ENCODE measurements at regions not wholly inside any gene's neighbourhood (a gene's known extent, or its start where the extent isn't known, plus 50 kb on each side); places are given as distances from the start of the nearest gene placed in this dataset.
"Not testable (repeated sequence)": the region's sequence is repeated elsewhere in the genome, so short reads cannot be mapped to it uniquely, and the experiment has no call there.

DNA sequence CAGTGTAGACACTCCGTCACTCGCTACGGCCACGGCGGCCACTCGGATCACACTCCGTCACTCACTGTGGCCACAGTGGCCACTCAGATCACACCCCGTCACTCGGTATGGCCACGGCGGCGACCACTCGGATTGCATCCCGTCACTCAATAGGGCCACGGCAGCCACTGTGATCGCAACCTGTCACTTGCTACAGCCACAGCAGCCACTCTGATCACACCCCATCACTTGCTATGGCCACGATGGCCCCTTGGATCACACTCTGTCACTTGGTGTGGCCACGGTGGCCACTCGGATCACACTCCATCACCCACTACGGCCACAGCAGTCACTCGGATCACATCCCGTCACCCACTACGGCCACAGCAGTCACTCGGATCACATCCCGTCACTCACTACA, 175.3 kb downstream of the LAT start:
- not testable (repeated sequence) for DNase-seq (ENCODE audit: low spot score)

DNA sequence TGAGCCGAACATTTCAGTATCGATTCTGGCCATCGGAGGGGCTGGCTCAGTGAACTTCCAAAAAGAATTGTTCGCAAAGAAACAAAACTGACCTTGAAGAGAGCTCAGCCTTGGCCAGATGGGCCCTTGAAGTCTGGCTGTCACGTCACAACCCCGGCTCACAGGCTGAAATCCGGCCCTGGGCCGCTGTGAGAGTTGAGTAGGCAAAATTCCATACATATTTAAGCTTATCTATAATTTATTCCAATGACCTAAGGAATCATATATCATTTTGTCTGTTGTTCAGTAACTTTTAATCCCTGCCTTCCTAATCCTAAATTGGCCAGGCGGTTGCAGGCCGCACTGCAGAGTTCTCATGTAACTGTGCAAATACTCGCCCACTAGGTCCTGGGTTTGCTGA, 174.8 kb downstream of the LAT start:
- DNase-seq (ENCODE audit: low spot score), result not testable (repeated sequence)

- DNase-seq (ENCODE audit: low spot score), result no peak
These were observed 173.9 kb downstream of the LAT start for GRCh38 chr16:29158785-29159184.

DNA sequence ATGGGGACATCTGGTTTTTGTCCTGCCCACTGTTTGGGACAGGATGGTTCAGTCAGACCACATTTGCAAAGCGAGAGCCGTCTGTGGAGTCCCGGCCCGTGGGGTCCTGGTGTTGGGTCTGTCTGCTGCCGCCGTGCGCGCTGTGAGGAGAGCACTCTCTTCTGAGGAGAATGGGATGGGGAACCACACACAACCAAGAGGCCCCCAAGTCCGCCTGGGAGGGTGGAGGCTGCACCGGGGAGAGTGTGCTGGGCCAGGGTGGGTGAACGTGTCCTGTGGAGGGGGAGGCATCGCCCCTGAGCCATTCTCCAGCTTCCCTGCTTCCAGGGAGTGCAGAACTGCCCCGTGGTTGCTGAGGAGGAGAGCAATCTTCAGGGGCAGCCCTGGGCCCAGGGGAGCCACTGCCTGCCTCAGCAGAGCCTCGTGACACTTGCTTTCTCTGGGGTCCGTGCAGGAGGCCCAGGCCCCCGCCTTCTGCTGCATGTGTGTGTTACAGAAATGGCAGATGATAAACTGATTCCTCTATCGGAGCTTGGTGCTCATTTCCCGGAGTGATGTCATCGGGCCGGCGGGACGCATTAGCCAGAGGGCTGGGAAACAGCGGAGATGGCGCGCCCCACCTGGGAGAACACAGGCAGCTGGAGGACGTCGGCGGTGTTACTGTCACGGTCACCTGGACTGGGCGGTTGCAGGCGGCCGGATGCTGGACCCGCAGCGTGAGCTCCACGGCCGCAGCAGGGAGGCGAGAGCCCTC, 173.4 kb downstream of the LAT start:
- DNase-seq (ENCODE audit: low spot score), result not testable (repeated sequence)

GRCh38 chr16:29157051-29157923, 172.4 kb downstream of the LAT start:
- DNase-seq (ENCODE audit: low spot score), result peak; percentile 48

DNA sequence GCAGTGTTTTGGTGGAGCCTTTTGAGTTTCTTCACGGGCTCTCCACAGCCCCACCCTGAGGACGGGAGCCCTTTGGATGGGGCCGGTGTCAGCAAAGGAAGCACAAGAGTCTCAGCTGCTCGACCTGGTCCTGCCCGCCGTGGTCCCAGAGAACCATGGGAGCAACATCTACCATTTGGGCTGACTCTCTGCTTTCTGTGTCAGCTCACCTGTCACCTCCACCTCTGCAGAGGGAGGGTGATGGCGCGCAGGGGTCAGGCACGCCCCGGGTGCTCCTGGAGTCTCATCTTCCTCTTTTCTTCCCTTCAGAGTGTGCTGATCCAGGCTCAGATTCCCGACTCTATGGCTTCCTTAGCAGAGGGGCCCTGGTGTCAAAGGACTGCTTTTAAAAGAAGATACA, 171.7 kb downstream of the LAT start:
- no peak for DNase-seq (ENCODE audit: low spot score)

- not testable (repeated sequence) for DNase-seq (ENCODE audit: low spot score)
These were observed 171.0 kb downstream of the LAT start for GRCh38 chr16:29155866-29156200.

- peak; percentile 6 for DNase-seq (ENCODE audit: low spot score)
These were observed 170.4 kb downstream of the LAT start for GRCh38 chr16:29155131-29155865.

GRCh38 chr16:29154676-29155121, 169.8 kb downstream of the LAT start:
- DNase-seq (ENCODE audit: low spot score), result no peak

GRCh38 chr16:29154088-29154487, 169.2 kb downstream of the LAT start:
- no peak for DNase-seq (ENCODE audit: low spot score)

DNA sequence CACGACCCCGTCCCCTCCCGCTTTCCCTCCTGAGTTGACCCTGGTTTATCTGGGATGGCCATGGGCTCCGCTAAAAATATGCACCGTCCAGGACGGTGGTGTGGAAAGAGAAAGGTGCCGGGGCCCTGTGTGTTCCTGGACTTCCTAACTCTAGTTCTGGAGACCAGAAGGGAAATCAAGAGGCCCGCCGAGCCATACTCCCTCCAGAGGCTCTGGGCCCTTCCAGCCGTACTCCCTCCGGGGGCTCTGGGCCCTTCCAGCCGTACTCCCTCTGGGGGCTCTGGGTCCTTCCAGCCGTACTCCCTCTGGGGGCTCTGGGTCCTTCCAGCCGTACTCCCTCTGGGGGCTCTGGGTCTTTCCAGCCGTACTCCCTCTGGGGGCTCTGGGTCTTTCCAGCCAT, 168.5 kb downstream of the LAT start:
- DNase-seq (ENCODE audit: low spot score), result not testable (repeated sequence)

GRCh38 chr16:29152544-29153031, 167.7 kb downstream of the LAT start:
- not testable (repeated sequence) for DNase-seq (ENCODE audit: low spot score)

DNA sequence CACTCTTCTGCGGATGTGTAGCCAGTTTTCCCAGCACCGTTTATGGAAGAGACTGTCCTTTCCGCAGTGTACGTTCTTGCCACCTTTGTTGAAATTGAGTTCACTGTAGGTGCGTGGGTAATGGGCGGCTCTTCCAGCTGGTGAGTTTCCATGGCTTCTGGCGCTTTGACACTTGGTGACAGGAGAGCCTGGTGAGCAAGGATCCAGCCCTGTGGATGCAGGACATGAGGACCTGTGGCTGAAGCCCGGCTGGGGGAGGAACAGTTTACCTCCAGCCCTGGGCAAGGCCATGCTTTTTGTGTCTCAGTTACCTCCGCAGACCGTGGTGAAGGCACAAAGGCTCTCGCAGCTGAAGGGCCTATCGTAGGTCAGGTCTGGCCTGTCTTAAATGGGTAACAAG, 166.5 kb downstream of the LAT start:
- no peak for DNase-seq (ENCODE audit: low spot score)

DNA sequence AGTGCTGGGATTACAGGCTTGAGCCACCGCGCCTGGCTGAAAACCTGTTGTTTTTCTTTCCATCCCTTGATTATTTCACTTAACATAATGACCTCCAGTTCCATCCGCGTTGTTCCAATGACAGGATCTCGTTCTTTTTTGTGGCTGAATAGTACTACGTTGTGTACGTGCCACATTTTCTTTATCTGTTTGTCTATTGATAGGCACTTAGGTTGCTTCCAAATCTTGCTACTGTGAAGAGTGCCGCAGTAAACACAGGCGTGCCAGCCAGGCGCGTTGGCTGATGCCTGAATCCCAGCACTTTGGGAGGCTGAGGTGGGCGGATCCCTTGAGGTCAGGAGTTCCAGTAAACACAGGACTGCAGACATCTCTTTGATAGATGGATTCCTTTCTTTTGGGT, 165.1 kb downstream of the LAT start:
- not testable (repeated sequence) for DNase-seq (ENCODE audit: low spot score)

DNA sequence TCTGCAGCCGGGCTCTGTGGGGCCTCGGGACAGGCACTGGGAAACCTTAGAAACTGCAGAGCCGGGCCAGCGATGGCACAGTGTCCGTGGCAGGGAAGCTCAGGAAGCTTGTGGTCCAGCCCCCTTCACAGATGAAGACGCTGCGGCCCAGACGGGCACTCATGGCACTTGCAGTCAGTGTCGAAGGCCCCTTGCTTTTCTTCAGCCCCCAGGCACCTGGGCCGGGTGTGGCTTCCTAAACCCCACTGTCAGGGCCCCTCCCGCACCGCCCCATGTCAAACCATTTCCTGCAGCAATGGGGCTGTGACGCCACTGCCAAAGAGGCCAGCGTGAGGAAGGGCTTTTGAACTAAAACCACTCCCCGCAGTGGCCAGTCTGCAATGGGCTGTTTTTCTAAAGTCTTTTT, 164.0 kb downstream of the LAT start:
- peak; percentile 70 for DNase-seq (ENCODE audit: low spot score)

GRCh38 chr16:29148131-29148691, 163.4 kb downstream of the LAT start:
- DNase-seq (ENCODE audit: low spot score), result peak; percentile 12

GRCh38 chr16:29147710-29148109, 162.9 kb downstream of the LAT start:
- not testable (repeated sequence) for DNase-seq (ENCODE audit: low spot score)

- not testable (repeated sequence) for DNase-seq (ENCODE audit: low spot score)
These were observed 162.2 kb downstream of the LAT start for GRCh38 chr16:29146808-29147643.

DNA sequence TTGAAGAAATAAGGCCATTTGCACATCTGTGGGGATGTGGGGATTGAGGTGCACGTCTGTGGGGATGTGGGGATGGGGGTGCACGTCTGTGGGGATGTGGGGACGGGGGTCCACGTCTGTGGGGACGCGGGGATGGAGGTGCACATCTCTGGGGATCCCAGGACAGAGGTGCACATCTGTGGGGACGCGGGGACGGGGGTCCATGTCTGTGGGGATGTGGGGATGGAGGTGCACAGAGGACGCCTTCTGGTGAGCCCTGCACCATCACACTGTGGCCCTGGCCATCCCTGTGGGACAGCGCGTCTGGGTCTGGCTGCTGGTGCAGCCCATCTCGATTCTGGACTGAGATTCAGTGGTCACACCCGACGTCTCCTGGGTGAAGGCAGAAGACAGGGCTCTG, 161.4 kb downstream of the LAT start:
- DNase-seq (ENCODE audit: low spot score), result no peak

- not testable (repeated sequence) for DNase-seq (ENCODE audit: low spot score)
These were observed 160.8 kb downstream of the LAT start for GRCh38 chr16:29145486-29146225.

Measured in CD4-positive, alpha-beta T cell treated with Interleukin-15 for 4 hours (primary cell).